Epithelial cell of proximal tubule (primary cell): ENCODE measurements at regions not wholly inside any gene's neighbourhood (a gene's known extent, or its start where the extent isn't known, plus 50 kb on each side); places are given as distances from the start of the nearest gene placed in this dataset.
"Not testable (repeated sequence)": the region's sequence is repeated elsewhere in the genome, so short reads cannot be mapped to it uniquely, and the experiment has no call there.

Source experiments
- DNase-seq: peaks from one replicate; pipeline ENCODE4 v3.0.0-alpha.2; 2011; ENCODE audit warnings: low read depth
- H3K4me3 ChIP-seq: 2 replicates; pipeline ENCODE4 v1.5.1; 2011; ENCODE audit warnings: low read depth, mild to moderate bottlenecking, low read length
- TF ChIP-seq, protein P1 (sequence below): conservative IDR thresholded peaks from 2 replicates; pipeline ENCODE4 v1.5.1; 2012; ENCODE audit warnings: low read depth, mild to moderate bottlenecking, low read length

DNA sequence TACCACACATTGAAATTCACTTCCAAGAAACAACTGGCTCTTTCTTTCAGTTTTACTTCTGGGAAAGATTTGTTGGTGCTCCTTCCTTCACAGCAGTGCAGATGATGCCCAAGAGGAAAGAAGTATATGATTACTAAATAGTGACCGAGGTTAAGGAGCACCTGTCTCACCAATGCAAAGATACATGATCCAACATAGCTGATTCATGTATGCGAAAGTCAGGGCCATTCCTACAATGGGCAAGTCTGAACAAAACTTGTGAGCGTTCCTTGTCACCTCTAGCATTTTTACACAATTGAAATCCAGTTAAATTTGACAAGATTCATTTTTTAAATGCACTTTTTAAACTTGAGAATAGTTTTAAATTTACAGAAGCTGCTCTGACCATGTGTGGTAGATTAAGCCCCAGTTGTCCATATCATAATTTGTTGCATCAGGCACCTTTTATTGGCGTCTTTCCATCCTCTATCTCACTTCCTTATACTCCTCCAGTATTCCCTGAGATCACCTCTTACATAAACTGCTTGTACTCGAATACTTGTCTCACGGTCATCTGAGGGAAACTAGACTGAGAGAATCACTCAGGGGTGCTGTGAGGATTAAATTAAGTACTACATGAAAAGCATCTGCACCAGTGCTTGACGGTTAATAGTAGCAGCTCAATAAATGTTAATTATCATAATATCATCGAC lies 438.8 kb upstream of the CDH20 start:
- TF ChIP-seq, protein P1, sequence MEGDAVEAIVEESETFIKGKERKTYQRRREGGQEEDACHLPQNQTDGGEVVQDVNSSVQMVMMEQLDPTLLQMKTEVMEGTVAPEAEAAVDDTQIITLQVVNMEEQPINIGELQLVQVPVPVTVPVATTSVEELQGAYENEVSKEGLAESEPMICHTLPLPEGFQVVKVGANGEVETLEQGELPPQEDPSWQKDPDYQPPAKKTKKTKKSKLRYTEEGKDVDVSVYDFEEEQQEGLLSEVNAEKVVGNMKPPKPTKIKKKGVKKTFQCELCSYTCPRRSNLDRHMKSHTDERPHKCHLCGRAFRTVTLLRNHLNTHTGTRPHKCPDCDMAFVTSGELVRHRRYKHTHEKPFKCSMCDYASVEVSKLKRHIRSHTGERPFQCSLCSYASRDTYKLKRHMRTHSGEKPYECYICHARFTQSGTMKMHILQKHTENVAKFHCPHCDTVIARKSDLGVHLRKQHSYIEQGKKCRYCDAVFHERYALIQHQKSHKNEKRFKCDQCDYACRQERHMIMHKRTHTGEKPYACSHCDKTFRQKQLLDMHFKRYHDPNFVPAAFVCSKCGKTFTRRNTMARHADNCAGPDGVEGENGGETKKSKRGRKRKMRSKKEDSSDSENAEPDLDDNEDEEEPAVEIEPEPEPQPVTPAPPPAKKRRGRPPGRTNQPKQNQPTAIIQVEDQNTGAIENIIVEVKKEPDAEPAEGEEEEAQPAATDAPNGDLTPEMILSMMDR = no peak
- no peak overlapping the region for H3K4me3 ChIP-seq
- DNase-seq = no peak

DNA sequence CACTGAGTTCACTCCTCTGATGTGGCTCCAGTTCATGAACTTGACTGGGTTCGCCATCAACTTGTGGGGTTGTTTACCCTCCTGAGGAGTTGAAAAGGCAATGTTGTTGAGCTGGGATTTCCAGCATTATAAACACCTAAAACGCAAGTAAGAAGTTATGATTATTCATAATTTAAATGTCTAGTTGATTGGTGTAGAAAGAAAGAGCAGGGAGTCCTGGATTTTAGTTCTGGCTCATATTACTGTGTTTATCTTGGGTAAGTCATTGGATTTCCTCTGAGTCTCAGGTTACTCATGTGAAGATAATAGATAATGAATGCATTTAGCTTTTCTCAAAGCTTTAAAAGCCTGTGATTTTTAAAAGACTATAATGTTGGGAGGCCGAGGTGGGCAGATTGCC lies 438.0 kb upstream of the CDH20 start:
- no peak for DNase-seq
- TF ChIP-seq, protein P1 = no peak

GRCh38 chr18:60898111-60898510 lies 435.1 kb upstream of the CDH20 start:
- DNase-seq = no peak
- H3K4me3 ChIP-seq = no peak overlapping the region
- TF ChIP-seq, protein P1 = no peak

More for the DNA sequence above, 438.0 kb upstream of the CDH20 start:
- H3K4me3 ChIP-seq = no peak overlapping the region

- TF ChIP-seq, protein P1 = no peak
- no peak for DNase-seq
- H3K4me3 ChIP-seq = no peak overlapping the region
Measured at GRCh38 chr18:60905699-60906098, 427.5 kb upstream of the CDH20 start.

DNA sequence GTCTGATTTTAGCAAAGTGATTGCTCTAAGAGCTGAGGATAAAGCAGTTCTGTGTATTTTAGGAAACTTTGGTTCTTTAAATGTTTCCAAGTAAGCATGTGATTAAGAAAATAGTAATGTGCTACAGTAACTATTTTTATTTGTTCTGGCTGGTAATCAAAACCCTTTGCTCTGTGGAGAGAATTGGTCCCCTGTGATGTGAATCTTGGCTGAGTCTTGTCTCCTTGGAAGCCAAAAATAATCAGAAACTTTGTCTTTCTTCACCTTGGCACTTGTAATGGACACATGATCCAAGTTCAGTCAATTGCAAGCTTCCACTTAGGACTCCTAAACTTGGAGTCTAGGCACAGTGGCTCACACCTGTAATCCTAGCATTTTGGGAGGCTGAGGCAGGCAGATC lies 422.7 kb upstream of the CDH20 start:
- no peak for DNase-seq
- no peak overlapping the region for H3K4me3 ChIP-seq
- TF ChIP-seq, protein P1 = no peak

GRCh38 chr18:60911504-60911903 lies 421.7 kb upstream of the CDH20 start:
- H3K4me3 ChIP-seq = no peak overlapping the region
- TF ChIP-seq, protein P1 = no peak
- no peak for DNase-seq

- DNase-seq = no peak
- H3K4me3 ChIP-seq = no peak overlapping the region
- TF ChIP-seq, protein P1 = no peak
Measured at GRCh38 chr18:60915160-60915559, 418.1 kb upstream of the CDH20 start.

GRCh38 chr18:60918862-60919261 lies 414.4 kb upstream of the CDH20 start:
- DNase-seq, H3K4me3 ChIP-seq: not testable (repeated sequence)
